ENCODE measurements at regions not wholly inside any gene's neighbourhood (a gene's known extent, or its start where the extent isn't known, plus 50 kb on each side); places are given as distances from the start of the nearest gene placed in this dataset.
"Not testable (repeated sequence)": the region's sequence is repeated elsewhere in the genome, so short reads cannot be mapped to it uniquely, and the experiment has no call there.

DNA sequence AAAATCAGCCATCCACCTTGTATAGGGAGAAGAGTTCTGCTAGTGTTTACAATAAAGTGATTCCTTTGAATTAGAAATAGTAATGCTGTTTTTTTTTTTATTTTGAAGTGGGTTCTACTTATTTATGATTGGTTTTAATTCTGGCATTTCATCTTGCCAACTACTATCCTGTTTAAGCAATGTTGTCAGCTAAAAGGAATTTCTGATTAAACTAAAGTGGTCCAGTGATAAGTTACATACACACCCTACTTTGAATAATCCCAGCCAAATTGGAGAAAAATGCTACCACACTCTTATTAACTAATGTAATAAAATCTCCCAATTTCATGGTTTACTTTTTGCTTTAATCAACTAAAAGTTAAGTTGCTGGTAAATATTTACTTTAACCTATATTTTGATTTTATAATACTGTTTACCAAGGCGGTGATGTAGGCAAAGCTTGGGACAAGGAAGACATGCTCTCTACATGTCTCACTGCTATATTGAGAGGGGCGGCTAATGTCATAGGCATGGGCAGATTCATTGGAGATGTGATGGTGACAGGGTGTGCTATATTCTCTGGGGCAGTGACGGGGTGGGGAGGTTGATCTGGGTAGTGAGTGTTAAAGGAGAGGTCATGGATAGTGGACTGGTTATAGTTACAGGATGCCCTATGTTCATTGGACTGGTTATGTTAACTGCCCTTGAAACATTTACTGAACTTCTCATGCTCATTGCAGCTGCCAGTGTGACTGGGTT lies 85.8 kb upstream of the PLAAT1 start:
- TF ChIP-seq CTCF (IDR thresholded peaks at IDR 0.05); ZFX (IDR thresholded peaks at IDR 0.05; ENCODE audit: borderline replicate concordance): not testable (repeated sequence)
